Adrenal gland (tissue), 9 donors: ENCODE measurements at regions not wholly inside any gene's neighbourhood (a gene's known extent, or its start where the extent isn't known, plus 50 kb on each side); places are given as distances from the start of the nearest gene placed in this dataset.
A peak's percentile ranks its signal among the peaks of the same experiment; 100 is the strongest.

ENCODE experiments used
- DNase-seq, 7 donors: peaks; one replicate each; pipeline ENCODE4 v3.0.0-alpha.2; 2019 to 2020
- H3K27ac ChIP-seq, 5 donors: fragments of 200-600 bp; sonication (generic) in 4 of 5; 1 replicate in 3 of 5; 2 replicates in 2 of 5; pipeline versions ENCODE4 v1.5.1 to v1.8.0; 2016 to 2020; ENCODE audit warnings: mild to moderate bottlenecking in 1 of 5
- H3K27me3 ChIP-seq: fragments of 200-600 bp; 2 replicates; pipeline ENCODE4 v1.8.0; 2021
- H3K36me3 ChIP-seq, 2 donors: fragments of 200-600 bp; replicated peaks in 1 of 2; 1 replicate in 1 of 2; 2 replicates in 1 of 2; pipeline versions ENCODE4 v1.5.1 to v1.8.0; 2018 to 2022
- H3K4me1 ChIP-seq, 2 donors: fragments of 200-600 bp; replicated peaks in 1 of 2; 1 replicate in 1 of 2; 2 replicates in 1 of 2; pipeline versions ENCODE4 v1.5.1 to v1.8.0; 2018 to 2021
- H3K4me3 ChIP-seq, 4 donors: fragments of 200-600 bp; sonication (generic) in 3 of 4; one replicate each; pipeline ENCODE4 v1.5.1; 2016 to 2018
- H3K9me3 ChIP-seq, 3 donors: fragments of 200-600 bp; sonication (generic) in 1 of 3; replicated peaks in 1 of 3; 1 replicate in 2 of 3; 2 replicates in 1 of 3; pipeline versions ENCODE4 v1.5.1 to v1.8.0; 2016 to 2021
- CTCF ChIP-seq, 6 experiments: fragments of 450-650 bp in 4 of 6; fragments of 200-600 bp in 2 of 6; sonication (generic) in 1 of 6; IDR thresholded peaks; 1 replicate in 5 of 6; 2 replicates in 1 of 6; pipeline versions ENCODE4 v1.5.1 to v1.8.0; 2016 to 2021; ENCODE audit warnings: antibody characterized with exemption in 6 of 6, mild to moderate bottlenecking in 2 of 6, moderate library complexity in 1 of 6
- POLR2A ChIP-seq, 2 donors: fragments of 450-650 bp; IDR thresholded peaks; one replicate each; pipeline ENCODE4 v1.6.1; 2017; ENCODE audit warnings: antibody characterized with exemption in 2 of 2, mild to moderate bottlenecking in 2 of 2, moderate library complexity in 1 of 2
- WGBS, 4 donors: extraction: QIAGEN DNeasy Blood & Tissue Kit in 2 of 4; methylation state at CpG; one replicate each; pipeline versions ENCODE4 v1.1.5 to v1.1.7; 2013 to 2017; 5-methylcytosine and 5-hydroxymethylcytosine counted together
- intact Hi-C, 2 donors: fragments of 100-400 bp; cut with DNase I; formaldehyde crosslinking; loops; one replicate each; pipeline versions ENCODE4 v1.14.1 to v1.15.0; 2022 to 2023
- donor health status: healthy with polysubstance abuse.
- donor health status: Bipolar disorder and iron deficiency.
- donor health status: DM: yes; HTN: yes; CAD: no.
- donor health status: DM: no; HTN: no; CAD: no.
- donor health status: DM: no; HTN: no; CAD: no.

GRCh38 chr5:69007163-69007562 lies 86.7 kb upstream of the SLC30A5 start:
- Histone ChIP-seq H3K4me3 (no peak overlapping the region), H3K36me3 (no peaks in the 10 kb centered on the region), H3K27ac (peak overlapping the region in 1 of 5 donors; percentile 64), H3K4me1 (no peaks in the 10 kb centered on the region), H3K9me3 (no peaks in the 10 kb centered on the region), H3K27me3 (no peaks in the 10 kb centered on the region)
- no peak for TF ChIP-seq POLR2A (IDR thresholded peaks at IDR 0.05)
- no peak for TF ChIP-seq CTCF (IDR thresholded peaks at IDR 0.05)
- DNase-seq, result no peak
- intact Hi-C loops, result no loop called here
- WGBS, 4 donors, result 56 to 68% (median 63%) methylated on average over 4 of the region's 4 CpGs

- Histone ChIP-seq H3K27ac (peak overlapping the region in 1 of 5 donors; percentile 64), H3K27me3 (no peaks in the 10 kb centered on the region), H3K4me3 (no peak overlapping the region), H3K4me1 (no peaks in the 10 kb centered on the region), H3K36me3 (no peaks in the 10 kb centered on the region), H3K9me3 (no peaks in the 10 kb centered on the region)
- intact Hi-C loops, result no loop called here
- peak; percentile 35 to 89 (median 49) for DNase-seq
- 16 to 26% (median 21%) methylated on average over 4 of the region's 4 CpGs for WGBS, 4 donors
- no peak for TF ChIP-seq POLR2A (IDR thresholded peaks at IDR 0.05)
- TF ChIP-seq CTCF (IDR thresholded peaks at IDR 0.05), result peak; percentile 53 to 75 (median 66)
These were observed 86.0 kb upstream of the SLC30A5 start for GRCh38 chr5:69007726-69008368.

- Histone ChIP-seq H3K36me3 (no peaks in the 10 kb centered on the region), H3K4me3 (no peak overlapping the region), H3K9me3 (no peaks in the 10 kb centered on the region), H3K27ac (no peak overlapping the region), H3K4me1 (no peaks in the 10 kb centered on the region), H3K27me3 (no peaks in the 10 kb centered on the region)
- 68 to 75% (median 72%) methylated on average over 4 of the region's 4 CpGs for WGBS, 4 donors
- no peak for DNase-seq
- TF ChIP-seq CTCF (IDR thresholded peaks at IDR 0.05) (no peak), POLR2A (IDR thresholded peaks at IDR 0.05) (no peak)
- intact Hi-C loops, result no loop called here
These were observed 83.3 kb upstream of the SLC30A5 start for GRCh38 chr5:69010476-69010875.

- DNase-seq, result no peak
- TF ChIP-seq CTCF (IDR thresholded peaks at IDR 0.05), result no peak
- intact Hi-C loops, result no loop called here
- no peak overlapping the region for H3K4me3 ChIP-seq
- H3K36me3 ChIP-seq, result no peaks in the 10 kb centered on the region
- no peaks in the 10 kb centered on the region for H3K4me1 ChIP-seq
- H3K27me3 ChIP-seq, result no peaks in the 10 kb centered on the region
- H3K27ac ChIP-seq, result no peak overlapping the region
- whole genome bisulfite sequencing, 4 donors, result 84 to 88% (median 85%) methylated on average over 5 of the region's 5 CpGs
- H3K9me3 ChIP-seq, result no peaks in the 10 kb centered on the region
These were observed 81.9 kb upstream of the SLC30A5 start for GRCh38 chr5:69011910-69012309.
